Adrenal gland (tissue), 5 donors: ENCODE measurements at regions not wholly inside any gene's neighbourhood (a gene's known extent, or its start where the extent isn't known, plus 50 kb on each side); places are given as distances from the start of the nearest gene placed in this dataset.

Experiments
- POLR2A ChIP-seq, 2 donors: fragments of 450-650 bp; IDR thresholded peaks; one replicate each; pipeline ENCODE4 v1.6.1; 2017; ENCODE audit warnings: antibody characterized with exemption in 2 of 2, mild to moderate bottlenecking in 2 of 2, moderate library complexity in 1 of 2
- TF ChIP-seq, protein P1 (sequence below), 6 experiments: fragments of 450-650 bp in 4 of 6; fragments of 200-600 bp in 2 of 6; sonication (generic) in 1 of 6; IDR thresholded peaks; 1 replicate in 5 of 6; 2 replicates in 1 of 6; pipeline versions ENCODE4 v1.5.1 to v1.8.0; 2016 to 2021; ENCODE audit warnings: antibody characterized with exemption in 6 of 6, mild to moderate bottlenecking in 2 of 6, moderate library complexity in 1 of 6
- donor health status: DM: no; HTN: no; CAD: no.

DNA sequence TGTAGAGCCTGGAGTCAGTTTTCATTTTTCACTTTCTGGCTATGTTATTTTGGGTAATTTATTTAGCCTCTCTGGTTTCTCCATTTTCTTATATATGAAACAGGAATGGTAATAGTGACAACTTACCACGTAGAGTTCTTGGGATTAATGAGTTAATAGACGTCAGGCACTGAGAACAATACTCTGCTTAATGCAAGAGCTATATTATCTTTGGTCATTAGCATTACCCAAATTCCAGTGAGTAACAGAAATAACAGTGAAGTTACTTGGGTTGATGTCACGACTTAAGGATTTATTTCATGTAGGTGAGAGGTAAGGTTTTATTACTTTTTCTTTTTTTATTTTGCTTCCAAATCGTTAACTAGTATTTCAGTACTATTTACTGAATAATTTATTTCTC is 601.0 kb upstream of the GCFC2 start:
- TF ChIP-seq, protein P1, sequence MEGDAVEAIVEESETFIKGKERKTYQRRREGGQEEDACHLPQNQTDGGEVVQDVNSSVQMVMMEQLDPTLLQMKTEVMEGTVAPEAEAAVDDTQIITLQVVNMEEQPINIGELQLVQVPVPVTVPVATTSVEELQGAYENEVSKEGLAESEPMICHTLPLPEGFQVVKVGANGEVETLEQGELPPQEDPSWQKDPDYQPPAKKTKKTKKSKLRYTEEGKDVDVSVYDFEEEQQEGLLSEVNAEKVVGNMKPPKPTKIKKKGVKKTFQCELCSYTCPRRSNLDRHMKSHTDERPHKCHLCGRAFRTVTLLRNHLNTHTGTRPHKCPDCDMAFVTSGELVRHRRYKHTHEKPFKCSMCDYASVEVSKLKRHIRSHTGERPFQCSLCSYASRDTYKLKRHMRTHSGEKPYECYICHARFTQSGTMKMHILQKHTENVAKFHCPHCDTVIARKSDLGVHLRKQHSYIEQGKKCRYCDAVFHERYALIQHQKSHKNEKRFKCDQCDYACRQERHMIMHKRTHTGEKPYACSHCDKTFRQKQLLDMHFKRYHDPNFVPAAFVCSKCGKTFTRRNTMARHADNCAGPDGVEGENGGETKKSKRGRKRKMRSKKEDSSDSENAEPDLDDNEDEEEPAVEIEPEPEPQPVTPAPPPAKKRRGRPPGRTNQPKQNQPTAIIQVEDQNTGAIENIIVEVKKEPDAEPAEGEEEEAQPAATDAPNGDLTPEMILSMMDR (IDR thresholded peaks at IDR 0.05), result no peak
- TF ChIP-seq POLR2A (IDR thresholded peaks at IDR 0.05), result no peak
